Skin epidermis (tissue), 12 donors: ENCODE measurements at regions not wholly inside any gene's neighbourhood (a gene's known extent, or its start where the extent isn't known, plus 50 kb on each side); places are given as distances from the start of the nearest gene placed in this dataset.
"Not testable (repeated sequence)": the region's sequence is repeated elsewhere in the genome, so short reads cannot be mapped to it uniquely, and the experiment has no call there.

Experiments used
- H3K27ac ChIP-seq, 21 experiments: fragments of 200-600 bp; sonication (generic) in 11 of 21; one replicate each; pipeline ENCODE4 v1.5.0; 2020; ENCODE audit warnings: mild to moderate bottlenecking in 3 of 21, inconsistent platforms in 2 of 21, moderate library complexity in 2 of 21
- H3K4me3 ChIP-seq, 7 experiments: fragments of 200-600 bp; sonication (generic) in 2 of 7; one replicate each; pipeline ENCODE4 v1.5.0; 2020; ENCODE audit warnings: inconsistent platforms in 2 of 7, mild to moderate bottlenecking in 2 of 7, moderate library complexity in 1 of 7

DNA sequence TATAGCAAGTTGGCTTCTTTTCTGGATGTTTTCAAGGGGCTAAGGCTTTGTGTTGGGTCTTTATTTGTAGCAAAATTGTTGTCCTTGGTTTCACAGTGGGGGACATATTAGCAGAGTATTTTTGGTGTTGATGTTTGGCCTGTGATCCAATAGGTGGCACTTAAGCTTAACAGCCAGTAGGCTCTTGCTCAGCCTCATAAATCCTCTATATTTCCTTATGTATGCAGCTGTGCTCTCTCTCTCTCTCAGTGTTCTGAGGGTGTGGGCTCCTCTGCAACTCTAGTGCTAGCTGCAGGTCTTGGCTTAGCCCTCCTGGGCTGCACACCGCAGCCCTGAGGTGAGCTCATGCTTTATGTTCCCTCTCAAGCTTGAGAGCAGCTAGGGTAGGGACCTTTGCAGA is 195.0 kb upstream of the GHR start:
- Histone ChIP-seq H3K27ac (no peak overlapping the region), H3K4me3 (no peak overlapping the region)

DNA sequence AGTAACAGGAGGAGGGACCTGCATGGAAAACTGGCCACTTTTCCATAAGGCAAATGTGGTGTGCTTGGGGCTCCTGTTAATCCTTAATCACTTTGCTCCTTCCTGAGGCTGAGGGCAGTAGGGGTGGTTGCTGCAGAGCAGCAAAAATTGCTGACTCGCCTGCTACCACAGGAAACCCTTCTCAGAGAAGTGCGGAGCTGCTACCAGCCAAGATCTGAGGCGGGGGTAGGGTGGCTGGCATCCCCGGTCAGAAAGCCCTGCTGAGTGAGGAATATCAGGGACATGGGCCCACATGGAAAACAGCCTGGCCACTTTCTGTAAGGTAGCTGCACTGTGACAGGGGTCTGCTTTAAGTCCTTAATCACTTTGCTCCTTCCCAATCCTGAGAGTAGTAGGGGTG is 192.4 kb upstream of the GHR start:
- Histone ChIP-seq H3K4me3 (no peak overlapping the region), H3K27ac (no peak overlapping the region)

- no peak overlapping the region for H3K4me3 ChIP-seq
- no peak overlapping the region for H3K27ac ChIP-seq
These were observed 188.0 kb upstream of the GHR start for GRCh38 chr5:42235241-42235640.

GRCh38 chr5:42235837-42236236 is 187.4 kb upstream of the GHR start:
- Histone ChIP-seq H3K4me3 (no peak overlapping the region), H3K27ac (no peak overlapping the region)

- no peak overlapping the region for H3K4me3 ChIP-seq
- H3K27ac ChIP-seq, result no peak overlapping the region
These were observed 181.6 kb upstream of the GHR start for GRCh38 chr5:42241636-42242035.

GRCh38 chr5:42242210-42242609 is 181.0 kb upstream of the GHR start:
- Histone ChIP-seq H3K4me3 (no peak overlapping the region), H3K27ac (no peak overlapping the region)

GRCh38 chr5:42242881-42243485 is 180.3 kb upstream of the GHR start:
- Histone ChIP-seq H3K4me3 (no peak overlapping the region), H3K27ac (no peak overlapping the region)

- Histone ChIP-seq H3K4me3 (no peak overlapping the region), H3K27ac (no peak overlapping the region)
These were observed 170.9 kb upstream of the GHR start for GRCh38 chr5:42252306-42252705.

GRCh38 chr5:42259914-42260313 is 163.3 kb upstream of the GHR start:
- not testable (repeated sequence) for H3K27ac ChIP-seq, H3K4me3 ChIP-seq

- no peak overlapping the region for H3K4me3 ChIP-seq
- no peak overlapping the region for H3K27ac ChIP-seq
These were observed 156.1 kb upstream of the GHR start for GRCh38 chr5:42267091-42267490.

DNA sequence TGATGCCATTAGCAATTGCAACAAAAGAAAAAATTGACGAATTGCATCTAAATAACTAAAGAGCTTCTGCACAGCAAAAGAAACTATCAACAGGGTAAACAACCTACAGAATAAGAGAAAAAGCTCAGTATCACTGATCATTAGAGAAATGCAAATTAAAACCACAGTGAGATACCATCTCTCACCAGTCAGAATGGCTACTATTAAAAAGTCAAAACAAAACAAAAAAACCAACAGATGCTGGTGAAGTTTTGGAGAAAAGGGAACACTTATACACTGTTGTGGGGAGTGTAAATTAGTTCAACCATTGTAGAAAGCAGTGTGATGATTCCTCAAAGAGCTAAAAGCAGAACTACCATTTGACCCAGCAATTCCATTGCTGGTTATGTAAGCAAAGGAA is 155.1 kb upstream of the GHR start:
- not testable (repeated sequence) for H3K27ac ChIP-seq, H3K4me3 ChIP-seq

DNA sequence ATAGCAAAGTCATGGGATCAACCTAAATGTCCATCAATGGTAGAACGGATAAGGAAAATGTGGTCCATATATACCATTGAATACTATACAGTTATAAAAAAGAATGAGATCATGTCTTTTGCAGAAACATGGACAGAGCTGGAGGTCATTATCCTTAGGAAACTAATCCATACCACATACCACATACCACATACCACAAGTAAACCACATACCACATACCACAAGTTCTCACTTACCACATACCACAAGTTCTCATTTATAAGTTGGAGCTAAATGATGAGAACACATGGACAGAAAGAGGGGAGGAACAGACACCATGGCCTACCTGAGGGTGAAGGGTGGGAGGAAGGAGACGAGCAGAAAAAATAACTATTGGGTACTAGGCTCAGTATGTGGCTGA is 154.6 kb upstream of the GHR start:
- no peak overlapping the region for H3K27ac ChIP-seq
- H3K4me3 ChIP-seq, result no peak overlapping the region

DNA sequence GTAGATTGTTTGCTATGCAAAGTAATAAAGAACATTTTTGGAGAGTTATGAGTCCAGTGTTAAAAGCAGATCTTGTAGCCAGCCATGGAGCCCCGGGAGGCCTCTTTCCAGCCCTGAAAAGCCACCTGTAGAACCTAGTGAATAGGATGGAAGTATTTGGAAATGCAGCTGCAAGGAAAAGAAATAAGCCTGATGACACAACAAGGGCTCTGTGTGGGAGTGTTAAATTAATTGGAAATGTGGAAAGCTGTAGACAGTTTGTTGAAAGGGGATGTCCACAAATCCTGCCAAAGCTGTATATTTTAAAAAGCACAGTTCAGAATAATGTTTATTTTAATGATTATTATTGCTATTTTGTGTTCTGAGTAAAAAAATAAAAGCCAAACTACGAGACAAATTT is 152.5 kb upstream of the GHR start:
- H3K4me3 ChIP-seq, result no peak overlapping the region
- no peak overlapping the region for H3K27ac ChIP-seq

DNA sequence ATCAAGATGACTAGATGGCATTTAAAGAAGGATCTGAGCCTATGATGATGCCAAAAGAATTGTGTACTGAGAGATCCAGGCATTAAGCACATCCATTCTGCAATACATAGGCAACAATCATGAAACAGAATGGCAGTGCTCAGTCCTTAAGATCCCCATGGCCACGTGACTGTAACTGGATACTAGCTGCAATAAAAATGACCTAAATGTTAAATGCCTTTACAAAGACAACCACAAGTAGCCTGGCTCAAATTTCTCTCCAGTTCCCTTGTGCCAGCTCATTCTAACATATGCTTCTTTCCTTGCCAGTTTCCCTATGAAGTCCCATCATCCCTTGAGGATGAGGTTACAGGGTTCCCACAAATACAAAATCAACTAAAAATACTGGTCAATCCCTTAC is 148.3 kb upstream of the GHR start:
- Histone ChIP-seq H3K4me3 (no peak overlapping the region), H3K27ac (no peak overlapping the region)

DNA sequence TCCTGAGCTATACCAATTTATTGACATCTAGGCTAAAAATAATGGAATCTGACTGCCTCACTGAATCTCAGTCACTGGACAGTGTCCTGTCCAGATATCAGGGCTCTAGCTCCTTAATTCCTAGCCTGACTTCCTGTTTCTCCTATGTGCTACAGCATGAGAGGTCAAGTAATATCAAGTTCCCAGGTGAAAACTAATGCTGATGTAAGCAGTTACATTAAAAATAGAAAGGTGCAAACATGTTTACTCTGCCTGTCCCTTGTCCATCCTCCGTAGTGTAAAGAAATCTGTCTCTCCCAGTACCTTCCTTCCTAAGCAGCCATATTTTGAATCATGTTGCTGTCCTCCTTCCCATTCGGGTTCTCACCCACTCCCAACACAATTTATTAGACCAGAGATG is 145.9 kb upstream of the GHR start:
- H3K4me3 ChIP-seq, result no peak overlapping the region
- H3K27ac ChIP-seq, result no peak overlapping the region

DNA sequence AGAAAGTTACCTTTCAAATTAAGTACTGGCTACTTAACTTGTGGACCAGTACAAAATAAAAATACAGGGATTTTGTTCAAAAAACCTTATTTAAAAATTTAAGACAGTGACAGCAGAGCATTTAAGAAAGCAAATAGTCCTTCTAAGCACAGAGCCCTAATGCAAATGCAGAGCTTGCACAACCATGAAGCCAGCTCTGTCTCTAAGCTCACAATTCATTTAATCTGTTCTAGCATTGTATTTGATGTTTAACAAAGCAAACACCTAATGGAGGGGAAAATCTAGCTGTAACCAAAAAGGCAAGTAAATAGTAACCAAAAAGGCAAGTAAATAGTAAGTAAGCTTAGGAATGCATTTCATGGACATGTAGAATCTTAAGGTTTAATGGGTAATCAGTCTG is 138.7 kb upstream of the GHR start:
- Histone ChIP-seq H3K27ac (no peak overlapping the region), H3K4me3 (no peak overlapping the region)

GRCh38 chr5:42285230-42285629 is 138.0 kb upstream of the GHR start:
- no peak overlapping the region for H3K4me3 ChIP-seq
- H3K27ac ChIP-seq, result no peak overlapping the region

DNA sequence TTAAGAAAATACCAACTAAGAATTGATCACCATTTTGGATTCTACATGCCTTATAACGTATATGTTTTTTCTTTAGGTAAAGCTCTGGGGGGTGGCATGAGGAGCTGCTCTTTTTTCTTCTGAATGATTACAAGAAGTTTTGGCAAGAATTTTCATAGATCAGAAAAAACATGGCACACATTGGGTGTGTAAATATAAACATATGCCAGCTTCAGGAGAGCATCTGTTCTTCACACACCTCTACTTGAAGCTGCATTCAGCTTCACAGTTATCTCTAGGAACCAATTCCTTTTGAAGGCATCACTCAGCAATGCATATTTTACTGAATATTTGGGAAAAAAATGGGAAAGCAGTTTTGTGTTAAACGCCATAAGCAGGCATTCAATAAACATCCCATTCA is 122.7 kb upstream of the GHR start:
- H3K27ac ChIP-seq, result no peak overlapping the region
- no peak overlapping the region for H3K4me3 ChIP-seq

DNA sequence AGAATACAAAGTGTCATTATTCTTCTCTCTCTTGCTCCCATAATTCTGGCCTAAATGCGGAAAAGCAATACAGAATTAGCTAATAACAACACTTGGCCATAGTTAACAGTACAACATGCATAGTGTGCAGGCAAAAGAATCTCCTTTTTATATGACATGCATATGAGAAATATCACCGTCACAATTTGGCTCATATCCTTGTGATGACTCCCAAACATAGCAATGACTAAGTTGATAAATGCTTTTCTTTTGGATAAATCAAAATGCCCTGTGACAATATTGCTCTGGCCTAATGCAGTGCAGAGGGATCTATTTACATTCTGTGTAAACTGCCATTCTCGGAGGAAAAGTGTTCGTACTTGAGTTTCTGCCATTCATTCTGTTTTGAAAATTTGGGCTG is 121.9 kb upstream of the GHR start:
- H3K27ac ChIP-seq, result no peak overlapping the region
- H3K4me3 ChIP-seq, result no peak overlapping the region

- Histone ChIP-seq H3K27ac (no peak overlapping the region), H3K4me3 (no peak overlapping the region)
These were observed 121.1 kb upstream of the GHR start for GRCh38 chr5:42302186-42302585.

DNA sequence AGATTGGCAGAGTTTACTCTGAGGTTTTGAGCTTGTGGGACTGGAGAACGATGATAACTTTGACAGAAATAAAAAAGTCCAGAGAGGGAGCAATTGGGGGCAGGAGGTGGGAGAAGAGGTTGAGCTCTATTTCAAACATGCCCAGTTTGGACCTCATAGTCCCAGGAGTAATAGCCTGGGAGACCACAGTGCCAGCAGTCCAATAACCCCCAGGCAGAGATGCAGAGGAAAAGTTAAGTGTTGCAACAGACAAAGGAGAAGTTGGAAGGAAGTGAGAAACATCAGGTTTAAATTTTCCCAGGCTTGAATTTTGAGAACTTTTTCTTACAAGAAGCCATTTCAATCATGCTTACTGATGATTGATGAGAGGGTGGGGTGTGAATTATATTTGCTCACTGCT is 117.0 kb upstream of the GHR start:
- Histone ChIP-seq H3K27ac (no peak overlapping the region), H3K4me3 (no peak overlapping the region)

- Histone ChIP-seq H3K4me3 (no peak overlapping the region), H3K27ac (no peak overlapping the region)
These were observed 113.4 kb upstream of the GHR start for GRCh38 chr5:42309865-42310264.

GRCh38 chr5:42315214-42315613 is 108.0 kb upstream of the GHR start:
- Histone ChIP-seq H3K27ac (no peak overlapping the region), H3K4me3 (no peak overlapping the region)
